ENCODE measurements at regions not wholly inside any gene's neighbourhood (a gene's known extent, or its start where the extent isn't known, plus 50 kb on each side); places are given as distances from the start of the nearest gene placed in this dataset.

DNA sequence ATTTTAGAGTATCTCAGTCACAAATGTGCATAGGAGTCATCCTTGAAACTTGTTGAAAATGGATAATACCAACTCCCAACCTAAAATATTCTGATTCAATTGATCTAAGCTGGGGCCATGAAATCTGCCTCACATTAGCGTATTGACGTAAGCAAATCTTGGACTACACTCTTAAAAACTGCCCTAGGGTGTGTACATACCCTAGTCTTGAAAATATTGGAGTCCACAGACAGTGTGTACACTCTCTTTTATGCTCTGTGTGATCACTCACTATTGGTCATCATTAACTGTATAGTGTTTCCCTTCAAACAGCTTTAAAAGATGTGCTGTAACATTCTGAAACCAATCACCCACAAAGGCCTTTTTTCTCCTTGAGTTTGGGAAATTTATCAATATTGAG is 102.9 kb upstream of the FERD3L start:
- TF ChIP-seq, protein P1, sequence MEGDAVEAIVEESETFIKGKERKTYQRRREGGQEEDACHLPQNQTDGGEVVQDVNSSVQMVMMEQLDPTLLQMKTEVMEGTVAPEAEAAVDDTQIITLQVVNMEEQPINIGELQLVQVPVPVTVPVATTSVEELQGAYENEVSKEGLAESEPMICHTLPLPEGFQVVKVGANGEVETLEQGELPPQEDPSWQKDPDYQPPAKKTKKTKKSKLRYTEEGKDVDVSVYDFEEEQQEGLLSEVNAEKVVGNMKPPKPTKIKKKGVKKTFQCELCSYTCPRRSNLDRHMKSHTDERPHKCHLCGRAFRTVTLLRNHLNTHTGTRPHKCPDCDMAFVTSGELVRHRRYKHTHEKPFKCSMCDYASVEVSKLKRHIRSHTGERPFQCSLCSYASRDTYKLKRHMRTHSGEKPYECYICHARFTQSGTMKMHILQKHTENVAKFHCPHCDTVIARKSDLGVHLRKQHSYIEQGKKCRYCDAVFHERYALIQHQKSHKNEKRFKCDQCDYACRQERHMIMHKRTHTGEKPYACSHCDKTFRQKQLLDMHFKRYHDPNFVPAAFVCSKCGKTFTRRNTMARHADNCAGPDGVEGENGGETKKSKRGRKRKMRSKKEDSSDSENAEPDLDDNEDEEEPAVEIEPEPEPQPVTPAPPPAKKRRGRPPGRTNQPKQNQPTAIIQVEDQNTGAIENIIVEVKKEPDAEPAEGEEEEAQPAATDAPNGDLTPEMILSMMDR (IDR thresholded peaks at IDR 0.05) = no peak
- TF ChIP-seq POLR2A (IDR thresholded peaks at IDR 0.05) = no peak

Data from esophagus squamous epithelium (tissue), 4 donors.